ENCODE measurements at regions not wholly inside any gene's neighbourhood (a gene's known extent, or its start where the extent isn't known, plus 50 kb on each side); places are given as distances from the start of the nearest gene placed in this dataset.
"Not testable (repeated sequence)": the region's sequence is repeated elsewhere in the genome, so short reads cannot be mapped to it uniquely, and the experiment has no call there.

DNA sequence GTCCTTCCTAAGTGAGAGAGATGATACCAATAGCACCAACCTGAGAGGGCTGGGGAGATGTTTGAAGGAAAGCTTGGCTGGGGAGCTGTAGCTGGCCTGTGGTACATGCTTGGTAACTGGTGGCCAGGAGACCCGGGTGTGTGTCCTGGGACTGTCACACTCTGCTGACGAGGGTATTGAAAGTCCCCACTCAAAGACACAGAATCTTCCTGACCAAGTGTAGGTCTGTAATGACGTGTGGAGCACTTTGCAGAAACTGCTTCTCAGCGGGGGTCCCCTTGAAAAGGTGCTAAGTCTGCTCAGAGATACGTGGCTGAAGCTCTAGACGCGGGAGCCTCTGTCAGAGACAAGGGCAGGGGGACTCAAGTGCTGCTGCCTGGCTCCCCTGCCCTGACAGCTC lies 230.4 kb upstream of the PLGLB2 start:
- H3K9ac ChIP-seq (ENCODE audit: low read depth, low read length) = not testable (repeated sequence)

DNA sequence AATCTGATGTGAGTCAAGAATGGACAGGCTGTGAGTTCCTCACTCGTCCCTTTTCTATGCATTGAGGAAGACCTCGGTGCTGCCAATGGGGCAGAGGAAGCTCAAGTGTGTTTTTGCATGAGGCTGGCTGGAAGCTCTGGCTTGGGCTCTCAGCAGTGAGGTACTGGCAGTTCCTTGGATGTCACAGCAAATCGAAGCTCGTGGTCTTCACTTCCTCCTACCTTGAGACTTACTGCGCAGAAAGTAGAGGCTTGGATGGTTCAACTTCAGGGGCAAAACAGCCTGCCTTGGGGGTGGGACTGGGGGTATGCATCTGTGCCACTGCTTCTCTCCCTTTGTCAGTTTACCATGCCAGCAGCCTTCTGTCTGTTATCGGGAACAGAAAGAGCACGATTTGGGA lies 229.8 kb upstream of the PLGLB2 start:
- not testable (repeated sequence) for H3K4me3 ChIP-seq (ENCODE audit: low read depth, low read length); H3K27me3 ChIP-seq (ENCODE audit: control insufficient read depth, insufficient read depth, low read length); H3K9me3 ChIP-seq (ENCODE audit: control insufficient read depth, insufficient read depth, low read length); H3K9ac ChIP-seq (ENCODE audit: low read depth, low read length); H3K27ac ChIP-seq (ENCODE audit: low read depth, low read length); H3K36me3 ChIP-seq (ENCODE audit: control insufficient read depth, insufficient read depth, low read length); H3K4me1 ChIP-seq (ENCODE audit: control insufficient read depth, insufficient read depth, low read length)

More for the DNA sequence above, 230.4 kb upstream of the PLGLB2 start:
- H3K4me3 ChIP-seq (ENCODE audit: low read depth, low read length); H3K9me3 ChIP-seq (ENCODE audit: control insufficient read depth, insufficient read depth, low read length); H3K27me3 ChIP-seq (ENCODE audit: control insufficient read depth, insufficient read depth, low read length); H3K36me3 ChIP-seq (ENCODE audit: control insufficient read depth, insufficient read depth, low read length); H3K27ac ChIP-seq (ENCODE audit: low read depth, low read length); H3K4me1 ChIP-seq (ENCODE audit: control insufficient read depth, insufficient read depth, low read length): not testable (repeated sequence)

DNA sequence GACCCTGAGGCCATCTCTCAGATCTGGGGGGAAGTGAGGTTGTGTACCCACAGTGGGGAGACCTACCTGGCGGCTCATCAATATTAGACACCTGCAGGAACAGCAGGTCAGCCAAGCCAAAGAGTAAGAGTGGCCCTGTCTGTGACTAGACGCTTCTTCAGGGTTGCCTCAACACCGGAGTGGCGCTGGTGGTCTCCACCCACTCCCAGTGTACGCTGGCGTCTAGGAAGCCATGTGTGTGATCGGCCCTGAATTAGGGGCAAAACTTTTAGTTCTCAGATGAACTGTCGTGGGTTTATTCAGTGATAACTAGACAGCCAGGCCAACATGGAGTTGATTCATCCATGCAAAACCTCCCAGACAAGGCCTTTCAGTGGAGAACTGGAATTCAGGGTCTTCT lies 229.3 kb upstream of the PLGLB2 start:
- H3K9me3 ChIP-seq (ENCODE audit: control insufficient read depth, insufficient read depth, low read length); H3K4me1 ChIP-seq (ENCODE audit: control insufficient read depth, insufficient read depth, low read length); H3K36me3 ChIP-seq (ENCODE audit: control insufficient read depth, insufficient read depth, low read length); H3K4me3 ChIP-seq (ENCODE audit: low read depth, low read length); H3K9ac ChIP-seq (ENCODE audit: low read depth, low read length); H3K27ac ChIP-seq (ENCODE audit: low read depth, low read length); H3K27me3 ChIP-seq (ENCODE audit: control insufficient read depth, insufficient read depth, low read length): not testable (repeated sequence)

DNA sequence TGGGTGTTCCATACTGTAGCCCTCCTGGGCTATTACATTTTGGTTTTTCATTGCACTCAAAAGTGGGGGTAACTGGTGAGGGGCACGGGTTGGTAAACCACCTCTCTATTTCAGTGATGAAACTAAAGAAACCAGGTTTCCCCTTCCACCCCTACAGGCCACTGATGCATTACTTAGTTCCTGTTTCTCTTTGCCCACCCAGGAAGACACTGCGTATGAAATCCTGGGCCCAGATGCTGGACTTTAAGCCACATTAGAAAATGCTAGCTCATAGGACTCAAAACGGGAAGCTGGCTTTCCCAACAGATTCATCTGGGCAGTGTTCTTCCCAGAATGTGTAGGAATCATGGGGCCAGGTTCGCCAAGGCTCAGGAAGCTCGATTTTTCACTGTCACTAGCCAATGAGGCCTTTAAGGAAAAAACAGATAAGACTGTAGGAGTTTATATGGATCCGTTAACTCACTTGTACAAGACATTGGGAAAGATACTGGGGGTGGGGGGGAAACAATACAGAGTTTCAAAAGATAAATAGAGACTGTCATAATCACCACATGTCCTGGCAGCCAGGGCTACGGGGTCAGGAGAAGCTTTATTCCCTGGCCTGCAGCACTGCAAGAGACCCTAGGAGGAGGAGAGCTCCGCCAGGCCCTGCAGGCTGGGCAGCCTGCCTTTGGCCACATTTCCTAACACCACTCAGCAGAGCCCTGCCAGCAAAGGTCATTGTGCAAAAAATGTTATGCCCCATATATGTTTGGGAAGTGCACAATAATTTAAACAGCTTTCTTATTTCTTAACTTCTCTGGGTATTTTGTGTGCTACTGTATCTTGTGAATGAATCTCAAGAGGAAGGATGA lies 228.5 kb upstream of the PLGLB2 start:
- not testable (repeated sequence) for H3K9ac ChIP-seq (ENCODE audit: low read depth, low read length); H3K27me3 ChIP-seq (ENCODE audit: control insufficient read depth, insufficient read depth, low read length); H3K36me3 ChIP-seq (ENCODE audit: control insufficient read depth, insufficient read depth, low read length); H3K27ac ChIP-seq (ENCODE audit: low read depth, low read length); H3K4me1 ChIP-seq (ENCODE audit: control insufficient read depth, insufficient read depth, low read length); H3K4me3 ChIP-seq (ENCODE audit: low read depth, low read length); H3K9me3 ChIP-seq (ENCODE audit: control insufficient read depth, insufficient read depth, low read length)

DNA sequence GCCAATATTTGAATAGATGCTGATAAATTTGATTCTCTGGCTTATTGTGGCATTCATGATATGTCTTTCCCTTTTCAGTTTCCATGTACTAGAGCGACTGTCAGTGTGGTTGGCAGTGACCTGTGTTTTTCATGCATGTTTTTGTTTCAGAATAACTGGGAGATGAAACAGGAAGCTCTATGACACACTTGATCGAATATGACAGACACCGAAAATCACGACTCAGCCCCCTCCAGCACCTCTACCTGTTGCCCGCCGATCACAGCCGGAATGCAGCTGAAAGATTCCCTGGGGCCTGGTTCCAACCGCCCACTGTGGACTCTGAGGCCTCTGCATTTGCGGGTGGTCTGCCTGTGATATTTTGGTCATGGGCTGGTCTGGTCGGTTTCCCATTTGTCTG lies 226.8 kb upstream of the PLGLB2 start:
- H3K9me3 ChIP-seq (ENCODE audit: control insufficient read depth, insufficient read depth, low read length); H3K9ac ChIP-seq (ENCODE audit: low read depth, low read length); H3K4me3 ChIP-seq (ENCODE audit: low read depth, low read length); H3K36me3 ChIP-seq (ENCODE audit: control insufficient read depth, insufficient read depth, low read length); H3K27ac ChIP-seq (ENCODE audit: low read depth, low read length); H3K4me1 ChIP-seq (ENCODE audit: control insufficient read depth, insufficient read depth, low read length); H3K27me3 ChIP-seq (ENCODE audit: control insufficient read depth, insufficient read depth, low read length): not testable (repeated sequence)

DNA sequence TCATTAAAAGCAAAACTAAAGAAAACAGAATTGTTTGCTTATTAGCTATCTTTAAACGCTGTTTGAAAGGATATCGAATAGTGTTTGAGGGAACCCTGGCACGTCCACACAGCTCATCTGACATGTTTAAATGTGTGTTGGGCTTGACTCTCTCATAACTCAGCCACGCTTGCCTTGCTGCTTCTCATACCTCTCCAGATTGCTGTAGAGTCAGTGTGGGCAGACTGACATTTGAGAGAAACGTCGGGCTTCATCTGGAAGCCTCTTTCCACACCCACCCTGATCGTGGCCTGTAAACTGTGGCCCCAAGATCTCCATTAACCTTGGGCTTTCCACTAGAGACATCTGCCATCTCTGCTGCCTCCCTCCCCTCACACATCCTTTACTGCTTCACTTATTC lies 226.4 kb upstream of the PLGLB2 start:
- not testable (repeated sequence) for H3K4me1 ChIP-seq (ENCODE audit: control insufficient read depth, insufficient read depth, low read length); H3K4me3 ChIP-seq (ENCODE audit: low read depth, low read length); H3K9ac ChIP-seq (ENCODE audit: low read depth, low read length); H3K27me3 ChIP-seq (ENCODE audit: control insufficient read depth, insufficient read depth, low read length); H3K9me3 ChIP-seq (ENCODE audit: control insufficient read depth, insufficient read depth, low read length); H3K27ac ChIP-seq (ENCODE audit: low read depth, low read length); H3K36me3 ChIP-seq (ENCODE audit: control insufficient read depth, insufficient read depth, low read length)

DNA sequence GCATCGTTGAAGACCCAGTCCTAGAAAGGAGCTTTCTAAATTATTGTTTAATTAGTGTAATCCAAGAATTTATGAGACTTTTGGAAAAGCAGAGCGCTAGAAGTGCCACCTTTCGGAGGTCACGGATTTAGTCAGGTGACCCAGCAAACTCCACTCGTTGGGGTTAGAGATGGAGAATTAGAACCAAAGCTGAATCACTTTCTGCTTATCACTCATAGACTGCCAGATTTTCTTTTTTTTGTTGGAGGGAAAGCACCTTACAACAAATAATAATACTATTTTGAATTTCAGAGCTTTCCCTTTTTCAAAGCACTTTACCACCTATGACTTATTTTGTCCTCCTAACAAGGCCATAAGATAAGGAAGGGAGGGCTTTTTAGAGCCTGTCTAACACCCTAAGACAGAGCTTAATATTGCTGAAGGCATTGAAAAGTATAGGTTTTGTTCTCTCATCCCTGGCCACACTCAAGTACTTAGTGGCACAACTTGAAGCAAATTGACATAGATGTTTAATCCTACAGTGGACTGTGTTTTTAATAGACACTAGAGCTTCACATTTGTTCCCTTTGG lies 223.2 kb upstream of the PLGLB2 start:
- not testable (repeated sequence) for H3K4me3 ChIP-seq (ENCODE audit: low read depth, low read length); H3K4me1 ChIP-seq (ENCODE audit: control insufficient read depth, insufficient read depth, low read length); H3K36me3 ChIP-seq (ENCODE audit: control insufficient read depth, insufficient read depth, low read length); H3K9me3 ChIP-seq (ENCODE audit: control insufficient read depth, insufficient read depth, low read length); H3K27me3 ChIP-seq (ENCODE audit: control insufficient read depth, insufficient read depth, low read length); H3K27ac ChIP-seq (ENCODE audit: low read depth, low read length); H3K9ac ChIP-seq (ENCODE audit: low read depth, low read length)

DNA sequence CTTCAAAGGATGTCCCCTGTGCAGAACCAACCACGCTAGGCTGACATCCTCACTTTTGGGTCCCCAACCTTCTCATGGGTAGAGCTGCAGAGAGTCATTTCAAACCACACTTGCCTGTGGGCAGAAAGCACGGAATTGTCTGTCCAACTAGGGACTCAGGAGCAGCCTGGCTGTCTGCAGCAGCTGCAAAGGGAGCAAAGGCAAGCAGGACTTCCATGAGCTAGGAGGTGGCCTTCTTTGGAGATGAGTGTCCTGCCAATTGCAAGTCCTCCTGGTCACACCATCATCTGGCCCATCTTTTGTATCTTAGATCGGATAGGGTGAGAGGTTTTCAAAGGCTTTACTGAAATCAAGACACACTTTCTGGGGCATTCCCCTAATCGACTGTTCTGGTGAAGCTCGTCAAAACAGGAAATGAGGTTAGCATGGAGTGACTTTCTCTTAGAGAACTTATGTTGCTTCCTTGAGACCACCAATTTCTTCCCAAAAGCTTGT lies 222.3 kb upstream of the PLGLB2 start:
- H3K9me3 ChIP-seq (ENCODE audit: control insufficient read depth, insufficient read depth, low read length); H3K9ac ChIP-seq (ENCODE audit: low read depth, low read length); H3K27me3 ChIP-seq (ENCODE audit: control insufficient read depth, insufficient read depth, low read length); H3K36me3 ChIP-seq (ENCODE audit: control insufficient read depth, insufficient read depth, low read length); H3K4me3 ChIP-seq (ENCODE audit: low read depth, low read length); H3K27ac ChIP-seq (ENCODE audit: low read depth, low read length); H3K4me1 ChIP-seq (ENCODE audit: control insufficient read depth, insufficient read depth, low read length): not testable (repeated sequence)

DNA sequence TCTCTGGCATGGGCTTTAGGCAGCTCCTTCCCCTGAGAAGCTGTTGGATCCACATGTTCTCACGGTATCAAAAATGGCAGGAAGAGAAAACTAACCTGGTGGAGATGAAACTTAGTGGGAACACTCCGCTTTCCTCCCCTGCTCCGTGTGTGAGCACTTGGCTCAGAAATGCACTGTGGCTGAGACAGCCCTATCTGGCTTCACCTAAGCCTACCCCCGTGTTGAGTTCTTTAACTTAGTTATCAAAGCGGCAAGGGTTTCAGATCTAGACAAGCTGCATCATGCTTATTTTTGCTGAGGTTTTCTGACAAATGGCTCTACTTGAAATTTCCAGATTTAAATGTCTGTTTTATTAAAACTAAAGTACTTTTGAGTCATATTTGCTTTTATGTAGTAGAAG lies 221.6 kb upstream of the PLGLB2 start:
- H3K4me3 ChIP-seq (ENCODE audit: low read depth, low read length); H3K27ac ChIP-seq (ENCODE audit: low read depth, low read length); H3K27me3 ChIP-seq (ENCODE audit: control insufficient read depth, insufficient read depth, low read length); H3K36me3 ChIP-seq (ENCODE audit: control insufficient read depth, insufficient read depth, low read length); H3K4me1 ChIP-seq (ENCODE audit: control insufficient read depth, insufficient read depth, low read length); H3K9ac ChIP-seq (ENCODE audit: low read depth, low read length); H3K9me3 ChIP-seq (ENCODE audit: control insufficient read depth, insufficient read depth, low read length): not testable (repeated sequence)

DNA sequence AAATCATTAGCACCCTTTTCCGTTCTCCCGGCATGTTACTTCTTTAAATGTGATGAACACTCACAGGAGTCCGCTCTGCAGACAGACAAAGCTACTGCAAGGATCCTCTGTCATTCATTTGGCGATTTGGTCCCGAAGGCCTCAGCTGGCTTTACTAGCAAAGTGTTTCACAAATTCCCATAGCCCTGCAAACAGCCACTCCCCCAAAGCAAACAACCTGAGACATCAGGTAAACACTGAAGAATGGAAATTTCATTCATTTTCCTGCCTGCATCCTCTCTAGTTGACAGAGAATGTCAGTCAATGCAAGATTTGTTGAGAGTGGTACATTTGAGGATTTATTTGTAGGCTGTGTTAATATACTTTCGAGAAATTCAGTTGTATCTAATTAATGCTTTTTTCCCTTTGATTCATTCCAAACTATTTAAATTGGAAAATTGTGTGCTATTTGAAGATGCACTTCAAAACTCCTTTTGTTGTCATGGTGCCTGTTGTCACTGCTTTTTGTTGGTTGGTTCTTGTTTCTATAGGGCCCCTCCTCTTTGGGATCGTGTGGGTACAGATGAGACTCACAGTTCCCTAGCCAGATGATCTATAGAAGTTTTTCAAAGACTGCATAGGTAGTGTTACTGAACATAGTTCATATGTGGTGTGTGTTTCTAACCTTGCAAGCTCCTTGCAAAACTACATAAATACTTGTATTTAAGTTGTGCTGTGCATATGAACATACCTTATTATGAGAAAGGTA lies 215.7 kb upstream of the PLGLB2 start:
- H3K27me3 ChIP-seq (ENCODE audit: control insufficient read depth, insufficient read depth, low read length); H3K36me3 ChIP-seq (ENCODE audit: control insufficient read depth, insufficient read depth, low read length); H3K9me3 ChIP-seq (ENCODE audit: control insufficient read depth, insufficient read depth, low read length); H3K9ac ChIP-seq (ENCODE audit: low read depth, low read length); H3K27ac ChIP-seq (ENCODE audit: low read depth, low read length); H3K4me1 ChIP-seq (ENCODE audit: control insufficient read depth, insufficient read depth, low read length); H3K4me3 ChIP-seq (ENCODE audit: low read depth, low read length): not testable (repeated sequence)
